Lower leg skin (tissue), 4 donors: ENCODE measurements at regions not wholly inside any gene's neighbourhood (a gene's known extent, or its start where the extent isn't known, plus 50 kb on each side); places are given as distances from the start of the nearest gene placed in this dataset.

ENCODE experiments used
- DNase-seq, 2 donors: peaks; one replicate each; pipeline ENCODE4 v3.0.0-alpha.2; 2019; ENCODE audit warnings: low spot score in 2 of 2
- H3K4me3 ChIP-seq: fragments of 200-600 bp; sonication (generic); 2 replicates; pipeline ENCODE4 v1.5.1; 2017; ENCODE audit warnings: mild to moderate bottlenecking, low read depth; ENCODE audit not compliant: poor library complexity, severe bottlenecking
- CTCF ChIP-seq, 3 donors: fragments of 450-650 bp; IDR thresholded peaks; one replicate each; pipeline ENCODE4 v1.5.1; 2016; ENCODE audit warnings: antibody characterized with exemption in 3 of 3, mild to moderate bottlenecking in 3 of 3, moderate library complexity in 2 of 3
- POLR2A ChIP-seq, 2 donors: fragments of 450-650 bp; IDR thresholded peaks; one replicate each; pipeline ENCODE4 v1.6.1; 2016 to 2017; ENCODE audit warnings: antibody characterized with exemption in 2 of 2, mild to moderate bottlenecking in 1 of 2, moderate library complexity in 1 of 2
- WGBS, 2 donors: methylation state at CpG; one replicate each; pipeline ENCODE4 v1.1.5; 2018; 5-methylcytosine and 5-hydroxymethylcytosine counted together
- intact Hi-C: fragments of 100-400 bp; cut with DNase I; formaldehyde crosslinking; loops from one replicate; pipeline ENCODE4 v1.15.0; 2023; ENCODE audit warnings: low total_unique reads

- intact Hi-C loops = no loop called here
- WGBS, 2 donors = 85 to 87% methylated on average over 4 of the region's 4 CpGs
- peak in 1 of 2 donors; percentile 6 for DNase-seq
- H3K4me3 ChIP-seq = no peak overlapping the region
- no peak for TF ChIP-seq CTCF (IDR thresholded peaks at IDR 0.05)
These were observed 219.6 kb downstream of the ANAPC1 start for GRCh38 chr2:111664275-111664850.

- TF ChIP-seq POLR2A (IDR thresholded peaks at IDR 0.05) = no peak
- TF ChIP-seq CTCF (IDR thresholded peaks at IDR 0.05) = no peak
- intact Hi-C loops = no loop called here
- WGBS, 2 donors = 91 to 97% methylated on average over 7 of the region's 7 CpGs
- DNase-seq = peak; percentile 3 to 76
- no peak overlapping the region for H3K4me3 ChIP-seq
These were observed 219.0 kb downstream of the ANAPC1 start for GRCh38 chr2:111665011-111665410.

GRCh38 chr2:111665551-111666116 is 218.4 kb downstream of the ANAPC1 start:
- no peak for TF ChIP-seq CTCF (IDR thresholded peaks at IDR 0.05)
- TF ChIP-seq POLR2A (IDR thresholded peaks at IDR 0.05) = no peak
- intact Hi-C loops = no loop called here
- H3K4me3 ChIP-seq = no peak overlapping the region
- peak; percentile 6 to 65 for DNase-seq
- 97 to 98% methylated on average over 3 of the region's 3 CpGs for WGBS, 2 donors

GRCh38 chr2:111666160-111666559 is 217.8 kb downstream of the ANAPC1 start:
- WGBS, 2 donors = 98 to 100% methylated on average over 2 of the region's 2 CpGs
- peak; percentile 6 to 46 for DNase-seq
- TF ChIP-seq CTCF (IDR thresholded peaks at IDR 0.05) = no peak
- TF ChIP-seq POLR2A (IDR thresholded peaks at IDR 0.05) = no peak
- intact Hi-C loops = no loop called here
- no peak overlapping the region for H3K4me3 ChIP-seq

- intact Hi-C loops = no loop called here
- peak in 1 of 2 donors; percentile 3 for DNase-seq
These were observed 217.0 kb downstream of the ANAPC1 start for GRCh38 chr2:111667001-111667400.

More at GRCh38 chr2:111667001-111667400, 217.0 kb downstream of the ANAPC1 start:
- no peak overlapping the region for H3K4me3 ChIP-seq
- TF ChIP-seq CTCF (IDR thresholded peaks at IDR 0.05) = no peak
- TF ChIP-seq POLR2A (IDR thresholded peaks at IDR 0.05) = no peak
- 82 to 88% methylated on average over 8 of the region's 8 CpGs for WGBS, 2 donors
